ENCODE measurements at regions not wholly inside any gene's neighbourhood (a gene's known extent, or its start where the extent isn't known, plus 50 kb on each side); places are given as distances from the start of the nearest gene placed in this dataset.
"Not testable (repeated sequence)": the region's sequence is repeated elsewhere in the genome, so short reads cannot be mapped to it uniquely, and the experiment has no call there.

DNA sequence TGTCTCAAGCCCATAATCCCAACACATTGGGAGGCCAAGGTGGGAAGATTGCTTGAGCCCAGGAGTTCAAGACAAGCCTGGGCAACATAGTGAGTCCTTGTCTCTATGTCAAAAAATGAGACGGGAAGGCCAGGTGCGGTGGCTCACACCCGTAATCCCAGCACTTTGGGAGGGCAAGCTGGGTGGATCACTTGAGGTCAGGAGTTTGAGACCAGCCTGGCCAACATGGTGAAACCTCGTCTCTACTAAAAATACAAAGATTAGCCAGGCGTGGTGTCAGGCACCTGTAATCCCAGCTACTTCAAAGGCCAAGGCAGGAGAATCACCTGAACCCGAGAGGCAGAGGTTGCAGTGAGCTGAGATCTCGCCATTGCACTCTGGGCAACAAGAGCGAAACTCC is 75.2 kb upstream of the CAB39 start:
- H3K9me3 ChIP-seq (ENCODE audit: control insufficient read depth in 3 of 3, low read length in 3 of 3); H3K36me3 ChIP-seq (ENCODE audit: control insufficient read depth in 3 of 3, insufficient read depth in 3 of 3, low read length in 3 of 3); H3K9ac ChIP-seq (ENCODE audit: low read depth in 1 of 3, low read length in 3 of 3); H3K4me1 ChIP-seq (ENCODE audit: control insufficient read depth in 3 of 3, insufficient read depth in 3 of 3, low read length in 3 of 3); H3K4me3 ChIP-seq (ENCODE audit: low read length in 3 of 3); H3K27me3 ChIP-seq (ENCODE audit: control insufficient read depth in 3 of 3, insufficient read depth in 3 of 3, low read length in 3 of 3); H3K27ac ChIP-seq (ENCODE audit: low read depth, low read length): not testable (repeated sequence)

DNA sequence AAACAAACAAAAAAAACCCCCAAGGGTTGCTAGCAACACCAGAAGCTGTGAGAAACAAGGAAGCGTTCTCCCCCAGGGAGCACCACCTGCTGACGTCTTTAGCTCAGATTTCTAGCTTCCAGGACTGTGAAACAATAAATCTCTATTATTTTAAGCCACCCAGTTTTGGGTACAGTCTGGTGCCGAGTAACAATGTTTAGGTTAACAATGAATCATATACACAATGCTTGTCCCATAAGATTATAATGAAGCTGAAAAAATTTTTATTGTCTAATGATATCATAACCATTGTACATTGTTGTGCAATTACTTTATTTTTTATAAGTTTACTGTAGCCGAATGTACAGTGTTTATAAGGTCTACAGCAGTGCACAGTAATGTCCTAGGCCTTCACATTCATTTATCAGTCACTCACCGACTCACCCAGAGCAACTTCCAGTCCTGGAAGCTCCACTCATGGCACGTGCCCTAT is 72.1 kb upstream of the CAB39 start:
- Histone ChIP-seq H3K4me3 (ENCODE audit: low read length in 3 of 3) (no peak overlapping the region), H3K9me3 (ENCODE audit: control insufficient read depth in 3 of 3, low read length in 3 of 3) (no peaks in the 10 kb centered on the region), H3K4me1 (ENCODE audit: control insufficient read depth in 3 of 3, insufficient read depth in 3 of 3, low read length in 3 of 3) (peaks cover 0 to 3% (median 0%) of the 10 kb centered on the region in 3 donors), H3K36me3 (ENCODE audit: control insufficient read depth in 3 of 3, insufficient read depth in 3 of 3, low read length in 3 of 3) (no peaks in the 10 kb centered on the region), H3K27me3 (ENCODE audit: control insufficient read depth in 3 of 3, insufficient read depth in 3 of 3, low read length in 3 of 3) (no peaks in the 10 kb centered on the region), H3K9ac (ENCODE audit: low read depth in 1 of 3, low read length in 3 of 3) (no peak overlapping the region), H3K27ac (ENCODE audit: low read depth, low read length) (no peak overlapping the region)

DNA sequence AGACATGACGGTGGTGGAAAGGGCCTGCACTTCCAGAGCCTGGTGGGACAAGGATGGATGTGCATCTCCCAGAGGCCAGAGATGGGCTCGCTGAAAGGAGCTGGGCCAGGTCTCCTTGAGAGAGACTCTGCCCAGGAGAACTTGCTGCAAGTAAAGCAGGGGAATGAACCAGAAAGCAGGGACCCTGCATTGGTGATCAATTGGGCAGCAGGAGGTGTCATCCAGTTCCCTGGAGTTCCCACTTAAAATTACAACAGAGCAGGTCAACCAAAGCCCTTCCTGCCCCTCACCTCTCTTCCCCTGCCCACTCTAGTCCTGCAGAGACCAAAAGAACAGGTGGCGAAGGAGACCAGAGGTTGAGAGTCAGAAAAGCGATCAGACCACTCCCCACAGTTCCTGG is 69.7 kb upstream of the CAB39 start:
- Histone ChIP-seq H3K9me3 (ENCODE audit: control insufficient read depth in 3 of 3, low read length in 3 of 3) (no peaks in the 10 kb centered on the region), H3K36me3 (ENCODE audit: control insufficient read depth in 3 of 3, insufficient read depth in 3 of 3, low read length in 3 of 3) (no peaks in the 10 kb centered on the region), H3K4me3 (ENCODE audit: low read length in 3 of 3) (no peak overlapping the region), H3K4me1 (ENCODE audit: control insufficient read depth in 3 of 3, insufficient read depth in 3 of 3, low read length in 3 of 3) (peaks cover 0 to 3% (median 0%) of the 10 kb centered on the region in 3 donors), H3K27ac (ENCODE audit: low read depth, low read length) (no peak overlapping the region), H3K9ac (ENCODE audit: low read depth in 1 of 3, low read length in 3 of 3) (no peak overlapping the region), H3K27me3 (ENCODE audit: control insufficient read depth in 3 of 3, insufficient read depth in 3 of 3, low read length in 3 of 3) (no peaks in the 10 kb centered on the region)

DNA sequence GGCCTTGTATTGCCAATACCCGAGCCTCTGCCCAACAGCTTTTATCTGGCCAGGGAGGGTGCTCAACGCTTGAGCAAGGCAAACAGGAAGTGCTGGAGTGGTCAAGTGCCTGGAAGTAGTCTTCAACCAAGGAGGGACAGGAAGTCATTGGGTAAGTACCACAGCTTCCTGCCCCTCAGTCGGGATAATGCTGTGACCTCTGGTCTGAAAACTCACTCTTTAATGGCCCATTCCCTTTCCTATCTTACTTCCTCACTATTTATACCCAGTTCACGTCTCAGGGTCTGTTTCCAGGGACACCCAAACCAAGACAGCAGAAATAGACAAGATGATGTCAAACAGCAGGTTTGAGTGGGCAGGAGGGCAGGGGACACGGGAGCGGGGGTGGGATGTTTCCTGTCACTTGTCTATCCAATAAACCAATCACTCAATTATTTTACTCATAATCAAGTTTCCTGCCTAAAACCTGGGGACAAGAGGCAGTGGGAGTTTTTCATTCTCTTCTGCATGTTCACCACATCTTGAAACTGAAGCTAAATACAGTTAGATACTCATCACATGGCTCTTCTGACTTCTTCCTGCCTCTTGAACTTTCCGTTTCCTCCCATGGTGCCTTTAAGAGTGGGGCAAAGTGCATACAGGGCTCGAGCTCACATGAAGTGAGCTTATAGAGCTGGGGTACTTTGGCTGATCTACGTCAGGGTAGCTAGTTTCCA is 68.9 kb upstream of the CAB39 start:
- Histone ChIP-seq H3K36me3 (ENCODE audit: control insufficient read depth in 3 of 3, insufficient read depth in 3 of 3, low read length in 3 of 3) (no peaks in the 10 kb centered on the region), H3K4me1 (ENCODE audit: control insufficient read depth in 3 of 3, insufficient read depth in 3 of 3, low read length in 3 of 3) (peaks cover 0 to 3% (median 0%) of the 10 kb centered on the region in 3 donors), H3K27ac (ENCODE audit: low read depth, low read length) (no peak overlapping the region), H3K9me3 (ENCODE audit: control insufficient read depth in 3 of 3, low read length in 3 of 3) (no peaks in the 10 kb centered on the region), H3K4me3 (ENCODE audit: low read length in 3 of 3) (no peak overlapping the region), H3K9ac (ENCODE audit: low read depth in 1 of 3, low read length in 3 of 3) (no peak overlapping the region), H3K27me3 (ENCODE audit: control insufficient read depth in 3 of 3, insufficient read depth in 3 of 3, low read length in 3 of 3) (no peaks in the 10 kb centered on the region)

DNA sequence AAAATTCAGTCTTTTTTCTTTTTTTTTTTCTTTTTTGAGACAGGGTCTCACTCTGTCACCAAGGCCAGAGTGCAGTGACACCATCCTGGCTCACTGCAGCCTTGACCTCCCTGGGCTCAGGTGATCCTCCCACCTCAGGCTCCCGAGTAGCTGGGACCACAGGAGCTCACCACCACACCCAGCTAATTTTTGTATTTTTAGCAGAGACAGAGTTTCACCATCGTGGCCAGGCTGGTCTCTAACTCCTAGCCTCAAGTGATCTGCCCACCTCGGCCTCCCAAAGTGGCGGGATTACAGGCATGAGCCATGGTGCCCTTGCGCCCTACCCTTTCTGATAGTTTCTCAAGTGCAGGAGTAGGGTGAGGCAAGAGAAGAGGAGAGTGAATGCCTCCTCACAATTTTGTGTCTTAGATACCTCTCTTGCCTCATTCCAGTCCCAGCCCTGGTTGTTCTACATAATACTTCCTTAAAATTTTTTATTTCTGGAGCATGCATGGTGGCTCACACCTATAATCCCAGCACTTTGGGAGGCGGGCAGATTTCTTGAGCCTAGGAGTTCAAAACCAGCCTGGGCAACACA is 68.2 kb upstream of the CAB39 start:
- no peaks in the 10 kb centered on the region for H3K9me3 ChIP-seq (ENCODE audit: control insufficient read depth in 3 of 3, low read length in 3 of 3)
- H3K27ac ChIP-seq (ENCODE audit: low read depth, low read length) = no peak overlapping the region
- no peak overlapping the region for H3K9ac ChIP-seq (ENCODE audit: low read depth in 1 of 3, low read length in 3 of 3)
- H3K27me3 ChIP-seq (ENCODE audit: control insufficient read depth in 3 of 3, insufficient read depth in 3 of 3, low read length in 3 of 3) = no peaks in the 10 kb centered on the region
- no peaks in the 10 kb centered on the region for H3K36me3 ChIP-seq (ENCODE audit: control insufficient read depth in 3 of 3, insufficient read depth in 3 of 3, low read length in 3 of 3)
- no peak overlapping the region for H3K4me3 ChIP-seq (ENCODE audit: low read length in 3 of 3)
- peaks cover 0 to 3% (median 0%) of the 10 kb centered on the region in 3 donors for H3K4me1 ChIP-seq (ENCODE audit: control insufficient read depth in 3 of 3, insufficient read depth in 3 of 3, low read length in 3 of 3)

DNA sequence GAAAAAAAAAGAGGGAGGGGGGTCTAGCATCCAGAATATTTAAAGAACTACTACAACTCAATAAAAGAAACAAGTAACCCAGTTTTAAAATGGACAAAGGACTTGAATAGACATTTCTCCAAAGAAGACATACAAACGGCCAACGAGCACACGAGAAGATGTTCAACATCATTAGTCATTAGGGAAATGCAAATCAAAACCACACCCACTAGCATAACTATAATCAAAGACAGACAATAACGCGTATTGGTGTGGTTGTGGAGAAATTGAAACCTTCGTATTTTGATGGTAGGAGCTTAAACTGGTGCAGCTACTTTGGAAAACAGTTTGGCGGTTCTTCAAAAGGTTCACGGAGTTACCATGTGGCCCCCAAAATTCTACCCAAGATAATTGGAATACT is 64.3 kb upstream of the CAB39 start:
- no peak overlapping the region for H3K27ac ChIP-seq (ENCODE audit: low read depth, low read length)
- H3K4me3 ChIP-seq (ENCODE audit: low read length in 3 of 3) = no peak overlapping the region
- H3K9me3 ChIP-seq (ENCODE audit: control insufficient read depth in 3 of 3, low read length in 3 of 3) = no peaks in the 10 kb centered on the region
- no peaks in the 10 kb centered on the region for H3K36me3 ChIP-seq (ENCODE audit: control insufficient read depth in 3 of 3, insufficient read depth in 3 of 3, low read length in 3 of 3)
- H3K4me1 ChIP-seq (ENCODE audit: control insufficient read depth in 3 of 3, insufficient read depth in 3 of 3, low read length in 3 of 3) = peaks cover 0 to 3% (median 0%) of the 10 kb centered on the region in 3 donors
- no peaks in the 10 kb centered on the region for H3K27me3 ChIP-seq (ENCODE audit: control insufficient read depth in 3 of 3, insufficient read depth in 3 of 3, low read length in 3 of 3)
- H3K9ac ChIP-seq (ENCODE audit: low read depth in 1 of 3, low read length in 3 of 3) = no peak overlapping the region

DNA sequence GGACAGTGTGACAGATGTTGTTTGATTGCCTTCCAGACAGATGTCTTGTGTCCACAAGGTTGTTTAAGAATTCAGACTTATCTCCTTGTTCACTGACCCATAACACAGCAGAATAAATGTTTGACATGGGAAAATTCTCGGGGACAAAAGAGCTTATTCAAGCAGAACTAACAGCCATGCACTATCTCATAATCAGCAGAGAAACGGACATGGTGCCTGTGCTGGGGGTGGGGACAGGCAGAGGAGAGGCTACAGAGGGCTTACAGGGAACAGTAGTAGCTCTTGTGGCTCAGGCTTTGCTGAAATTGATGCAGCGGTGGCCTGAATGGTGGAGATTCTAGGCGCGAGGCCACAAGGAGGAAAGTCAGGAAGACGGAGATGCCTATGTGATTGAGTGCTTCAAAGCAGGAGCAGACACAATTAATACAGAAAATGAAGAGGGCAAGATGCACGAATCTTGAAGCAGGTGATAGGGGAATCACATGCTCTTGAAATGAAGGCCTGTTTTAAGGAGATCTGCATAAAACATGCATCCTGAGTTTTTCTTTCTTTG is 62.0 kb upstream of the CAB39 start:
- H3K27me3 ChIP-seq (ENCODE audit: control insufficient read depth in 3 of 3, insufficient read depth in 3 of 3, low read length in 3 of 3) = no peaks in the 10 kb centered on the region
- H3K9ac ChIP-seq (ENCODE audit: low read depth in 1 of 3, low read length in 3 of 3) = no peak overlapping the region
- H3K4me3 ChIP-seq (ENCODE audit: low read length in 3 of 3) = no peak overlapping the region
- H3K36me3 ChIP-seq (ENCODE audit: control insufficient read depth in 3 of 3, insufficient read depth in 3 of 3, low read length in 3 of 3) = no peaks in the 10 kb centered on the region
- H3K9me3 ChIP-seq (ENCODE audit: control insufficient read depth in 3 of 3, low read length in 3 of 3) = no peaks in the 10 kb centered on the region
- no peaks in the 10 kb centered on the region for H3K4me1 ChIP-seq (ENCODE audit: control insufficient read depth in 3 of 3, insufficient read depth in 3 of 3, low read length in 3 of 3)
- H3K27ac ChIP-seq (ENCODE audit: low read depth, low read length) = no peak overlapping the region

DNA sequence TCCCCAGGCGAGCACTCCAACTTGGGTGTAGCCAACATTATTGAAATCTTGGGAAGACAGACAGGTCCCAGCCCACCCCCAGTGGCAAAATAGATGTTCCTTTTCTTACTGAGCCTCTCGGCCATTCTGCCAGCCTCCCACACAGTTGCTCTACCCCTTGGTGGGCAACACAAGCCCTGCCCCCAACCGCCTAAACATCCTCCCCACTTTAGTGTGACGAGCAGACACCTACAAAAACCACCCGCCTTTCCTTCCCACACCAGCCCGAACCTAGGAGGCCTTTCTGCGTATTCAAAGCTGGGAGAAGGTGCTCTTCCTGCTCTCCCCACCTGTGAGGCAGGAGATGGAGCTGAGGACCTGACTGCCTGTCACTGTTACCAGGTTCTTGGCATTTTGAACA is 58.6 kb upstream of the CAB39 start:
- Histone ChIP-seq H3K36me3 (ENCODE audit: control insufficient read depth in 3 of 3, insufficient read depth in 3 of 3, low read length in 3 of 3) (no peaks in the 10 kb centered on the region), H3K27ac (ENCODE audit: low read depth, low read length) (no peak overlapping the region), H3K4me1 (ENCODE audit: control insufficient read depth in 3 of 3, insufficient read depth in 3 of 3, low read length in 3 of 3) (peaks cover 0 to 10% (median 4%) of the 10 kb centered on the region in 3 donors), H3K27me3 (ENCODE audit: control insufficient read depth in 3 of 3, insufficient read depth in 3 of 3, low read length in 3 of 3) (no peaks in the 10 kb centered on the region), H3K9ac (ENCODE audit: low read depth in 1 of 3, low read length in 3 of 3) (no peak overlapping the region), H3K9me3 (ENCODE audit: control insufficient read depth in 3 of 3, low read length in 3 of 3) (no peaks in the 10 kb centered on the region), H3K4me3 (ENCODE audit: low read length in 3 of 3) (no peak overlapping the region)

DNA sequence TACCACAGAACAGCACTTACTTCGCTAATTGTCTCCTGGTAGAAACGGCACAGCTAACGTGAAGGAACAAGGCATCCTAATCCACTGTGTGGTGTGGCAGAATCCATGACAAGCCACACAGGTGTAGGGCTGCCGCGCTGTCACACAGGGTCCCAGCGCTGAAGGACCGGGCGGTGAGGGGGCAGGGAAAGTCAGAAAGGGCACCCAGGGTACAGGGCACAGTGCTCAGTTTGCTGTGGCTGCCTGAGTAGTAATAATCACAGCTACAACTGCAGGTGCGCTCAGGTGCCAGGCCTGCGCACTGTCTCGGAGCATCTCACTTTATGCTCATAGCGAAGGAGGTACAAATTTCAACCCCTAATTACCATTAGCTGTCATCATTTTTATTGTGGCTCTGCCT is 55.2 kb upstream of the CAB39 start:
- Histone ChIP-seq H3K9me3 (ENCODE audit: control insufficient read depth in 3 of 3, low read length in 3 of 3) (no peaks in the 10 kb centered on the region), H3K4me1 (ENCODE audit: control insufficient read depth in 3 of 3, insufficient read depth in 3 of 3, low read length in 3 of 3) (peaks cover 5 to 23% (median 13%) of the 10 kb centered on the region in 3 donors), H3K27me3 (ENCODE audit: control insufficient read depth in 3 of 3, insufficient read depth in 3 of 3, low read length in 3 of 3) (no peaks in the 10 kb centered on the region), H3K36me3 (ENCODE audit: control insufficient read depth in 3 of 3, insufficient read depth in 3 of 3, low read length in 3 of 3) (no peaks in the 10 kb centered on the region), H3K9ac (ENCODE audit: low read depth in 1 of 3, low read length in 3 of 3) (peak overlapping the region in 1 of 3 donors; percentile 54), H3K27ac (ENCODE audit: low read depth, low read length) (no peak overlapping the region), H3K4me3 (ENCODE audit: low read length in 3 of 3) (no peak overlapping the region)

DNA sequence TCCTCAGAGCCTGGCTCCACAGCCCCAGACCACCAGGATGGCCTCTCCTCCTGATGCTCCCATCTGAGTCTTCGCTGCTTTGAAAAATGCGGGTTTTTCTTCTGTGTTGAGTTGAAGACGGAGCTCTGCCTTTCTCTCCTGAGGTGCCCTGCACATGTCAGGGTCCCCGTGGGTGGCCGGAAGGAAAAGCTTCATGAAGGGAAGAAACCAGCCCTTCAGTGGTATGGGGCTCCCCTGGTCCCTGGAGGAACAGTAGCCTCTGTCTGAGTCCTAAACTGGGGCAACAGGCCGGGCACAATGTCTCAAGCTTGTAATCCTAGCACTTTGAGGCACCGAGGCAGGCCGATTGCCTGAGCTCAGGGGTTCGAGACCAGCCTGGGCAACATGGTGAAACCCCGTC is 54.7 kb upstream of the CAB39 start:
- H3K27ac ChIP-seq (ENCODE audit: low read depth, low read length) = no peak overlapping the region
- H3K27me3 ChIP-seq (ENCODE audit: control insufficient read depth in 3 of 3, insufficient read depth in 3 of 3, low read length in 3 of 3) = no peaks in the 10 kb centered on the region
- H3K9me3 ChIP-seq (ENCODE audit: control insufficient read depth in 3 of 3, low read length in 3 of 3) = no peaks in the 10 kb centered on the region
- no peaks in the 10 kb centered on the region for H3K36me3 ChIP-seq (ENCODE audit: control insufficient read depth in 3 of 3, insufficient read depth in 3 of 3, low read length in 3 of 3)
- H3K9ac ChIP-seq (ENCODE audit: low read depth in 1 of 3, low read length in 3 of 3) = no peak overlapping the region
- H3K4me1 ChIP-seq (ENCODE audit: control insufficient read depth in 3 of 3, insufficient read depth in 3 of 3, low read length in 3 of 3) = peaks cover 5 to 23% (median 14%) of the 10 kb centered on the region in 3 donors
- no peak overlapping the region for H3K4me3 ChIP-seq (ENCODE audit: low read length in 3 of 3)
